ENCODE measurements at regions not wholly inside any gene's neighbourhood (a gene's known extent, or its start where the extent isn't known, plus 50 kb on each side); places are given as distances from the start of the nearest gene placed in this dataset.

DNA sequence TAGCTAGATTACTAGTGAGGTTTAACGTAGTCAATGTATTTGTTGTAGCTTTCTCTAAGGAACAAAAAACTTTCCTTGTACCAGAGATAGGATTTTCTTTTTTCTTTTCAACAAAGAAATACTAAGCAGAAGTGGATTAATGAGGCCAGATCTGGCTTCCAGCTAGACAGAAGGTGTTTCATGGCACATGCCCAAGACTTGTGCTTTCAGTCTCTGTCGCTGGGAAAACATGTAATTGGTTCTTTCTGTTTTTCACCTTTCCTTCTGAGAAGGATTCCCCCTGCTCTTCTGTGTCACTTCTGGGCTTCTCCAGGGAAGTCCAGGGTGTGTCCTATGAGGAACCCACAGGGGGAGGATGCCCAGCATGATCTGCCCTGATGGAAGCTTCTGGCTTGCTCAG is 492.2 kb downstream of the CCSER2 start:
- Histone ChIP-seq H3K27ac (ENCODE audit: low read depth, low read length, poor library complexity, severe bottlenecking) (no peak overlapping the region), H3K4me3 (ENCODE audit: low read depth, low read length, poor library complexity, severe bottlenecking) (no peak overlapping the region), H3K27me3 (replicated peaks; ENCODE audit: insufficient read depth, low read depth, low read length, poor library complexity) (no peaks in the 10 kb centered on the region), H3K9me3 (ENCODE audit: low read depth, low read length, poor library complexity, severe bottlenecking) (no peaks in the 10 kb centered on the region), H3K4me1 (ENCODE audit: insufficient read depth, low read length, poor library complexity, severe bottlenecking) (no peaks in the 10 kb centered on the region), H3K36me3 (ENCODE audit: insufficient read depth, low read length, poor library complexity, severe bottlenecking) (no peaks in the 10 kb centered on the region)
- CTCF ChIA-PET: no interaction called here
- TF ChIP-seq, protein P1, sequence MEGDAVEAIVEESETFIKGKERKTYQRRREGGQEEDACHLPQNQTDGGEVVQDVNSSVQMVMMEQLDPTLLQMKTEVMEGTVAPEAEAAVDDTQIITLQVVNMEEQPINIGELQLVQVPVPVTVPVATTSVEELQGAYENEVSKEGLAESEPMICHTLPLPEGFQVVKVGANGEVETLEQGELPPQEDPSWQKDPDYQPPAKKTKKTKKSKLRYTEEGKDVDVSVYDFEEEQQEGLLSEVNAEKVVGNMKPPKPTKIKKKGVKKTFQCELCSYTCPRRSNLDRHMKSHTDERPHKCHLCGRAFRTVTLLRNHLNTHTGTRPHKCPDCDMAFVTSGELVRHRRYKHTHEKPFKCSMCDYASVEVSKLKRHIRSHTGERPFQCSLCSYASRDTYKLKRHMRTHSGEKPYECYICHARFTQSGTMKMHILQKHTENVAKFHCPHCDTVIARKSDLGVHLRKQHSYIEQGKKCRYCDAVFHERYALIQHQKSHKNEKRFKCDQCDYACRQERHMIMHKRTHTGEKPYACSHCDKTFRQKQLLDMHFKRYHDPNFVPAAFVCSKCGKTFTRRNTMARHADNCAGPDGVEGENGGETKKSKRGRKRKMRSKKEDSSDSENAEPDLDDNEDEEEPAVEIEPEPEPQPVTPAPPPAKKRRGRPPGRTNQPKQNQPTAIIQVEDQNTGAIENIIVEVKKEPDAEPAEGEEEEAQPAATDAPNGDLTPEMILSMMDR (conservative IDR thresholded peaks at IDR 0.05; ENCODE audit: low read depth, low read length): no peak
- intact Hi-C loops (cut with micrococcal nuclease; ENCODE audit: unreplicated experiment): no loop called here
- DNase-seq (ENCODE audit: low spot score): no peak
- POLR2A ChIA-PET (ENCODE audit: low non-redundant PET): no interaction called here
- no TSS peak for BruUV-seq (replicated peaks)

GRCh38 chr10:84822931-84823630 is 494.7 kb downstream of the CCSER2 start:
- Histone ChIP-seq H3K27ac (ENCODE audit: low read depth, low read length, poor library complexity, severe bottlenecking) (no peak overlapping the region), H3K27me3 (replicated peaks; ENCODE audit: insufficient read depth, low read depth, low read length, poor library complexity) (no peaks in the 10 kb centered on the region), H3K36me3 (ENCODE audit: insufficient read depth, low read length, poor library complexity, severe bottlenecking) (no peaks in the 10 kb centered on the region), H3K9me3 (ENCODE audit: low read depth, low read length, poor library complexity, severe bottlenecking) (no peaks in the 10 kb centered on the region), H3K4me1 (ENCODE audit: insufficient read depth, low read length, poor library complexity, severe bottlenecking) (no peaks in the 10 kb centered on the region), H3K4me3 (ENCODE audit: low read depth, low read length, poor library complexity, severe bottlenecking) (no peak overlapping the region)
- no peak for TF ChIP-seq EZH2 (IDR thresholded peaks at IDR 0.05; ENCODE audit: borderline replicate concordance, low read depth, low read length, poor library complexity, severe bottlenecking)
- TF ChIP-seq, protein P1 (conservative IDR thresholded peaks at IDR 0.05; ENCODE audit: low read depth, low read length): no peak
- ChIA-PET CTCF (no interaction called here), POLR2A (ENCODE audit: low non-redundant PET) (no interaction called here)
- intact Hi-C loops (cut with micrococcal nuclease; ENCODE audit: unreplicated experiment): no loop called here
- no TSS peak for BruUV-seq (replicated peaks)
- DNase-seq (ENCODE audit: low spot score): no peak

GRCh38 chr10:84824525-84824924 is 496.1 kb downstream of the CCSER2 start:
- TF ChIP-seq EZH2 (IDR thresholded peaks at IDR 0.05; ENCODE audit: borderline replicate concordance, low read depth, low read length, poor library complexity, severe bottlenecking): no peak
- TF ChIP-seq, protein P1 (conservative IDR thresholded peaks at IDR 0.05; ENCODE audit: low read depth, low read length): no peak
- intact Hi-C loops (cut with micrococcal nuclease; ENCODE audit: unreplicated experiment): no loop called here
- Histone ChIP-seq H3K9me3 (ENCODE audit: low read depth, low read length, poor library complexity, severe bottlenecking) (no peaks in the 10 kb centered on the region), H3K27me3 (replicated peaks; ENCODE audit: insufficient read depth, low read depth, low read length, poor library complexity) (no peaks in the 10 kb centered on the region), H3K4me1 (ENCODE audit: insufficient read depth, low read length, poor library complexity, severe bottlenecking) (no peaks in the 10 kb centered on the region), H3K36me3 (ENCODE audit: insufficient read depth, low read length, poor library complexity, severe bottlenecking) (no peaks in the 10 kb centered on the region), H3K27ac (ENCODE audit: low read depth, low read length, poor library complexity, severe bottlenecking) (no peak overlapping the region), H3K4me3 (ENCODE audit: low read depth, low read length, poor library complexity, severe bottlenecking) (no peak overlapping the region)
- no TSS peak for BruUV-seq (replicated peaks)
- ChIA-PET CTCF (no interaction called here), POLR2A (ENCODE audit: low non-redundant PET) (no interaction called here)
- DNase-seq (ENCODE audit: low spot score): no peak
